WERI-Rb-1 (cell line): ENCODE measurements at regions not wholly inside any gene's neighbourhood (a gene's known extent, or its start where the extent isn't known, plus 50 kb on each side); places are given as distances from the start of the nearest gene placed in this dataset.

Experiments
- DNase-seq: peaks from one replicate; pipeline ENCODE4 v3.0.0-alpha.2; 2020
- H3K27ac ChIP-seq: fragments of 250-450 bp; sonication (Bioruptor Pico); 2 replicates; pipeline ENCODE4 v1.5.1; 2020; ENCODE audit warnings: mild to moderate bottlenecking, moderate library complexity
- H3K27me3 ChIP-seq: fragments of 250-450 bp; sonication (Bioruptor Pico); 2 replicates; pipeline ENCODE4 v1.5.1; 2021; ENCODE audit warnings: mild to moderate bottlenecking, low read depth, moderate library complexity; ENCODE audit not compliant: insufficient read depth, severe bottlenecking
- H3K36me3 ChIP-seq: fragments of 250-450 bp; sonication (Bioruptor Pico); 2 replicates; pipeline ENCODE4 v1.5.1; 2020; ENCODE audit warnings: mild to moderate bottlenecking, moderate library complexity
- H3K4me3 ChIP-seq: 2 replicates; pipeline ENCODE4 v1.5.1; 2011; ENCODE audit warnings: low read depth, mild to moderate bottlenecking, control low read depth, low read length
- H3K9me3 ChIP-seq: fragments of 250-450 bp; sonication (Bioruptor Pico); 2 replicates; pipeline ENCODE4 v1.5.1; 2021; ENCODE audit warnings: mild to moderate bottlenecking, moderate library complexity; ENCODE audit not compliant: severe bottlenecking
- TF ChIP-seq, protein P1 (sequence below): IDR thresholded peaks from 2 replicates; pipeline ENCODE4 v1.5.1; 2011; ENCODE audit warnings: low read depth, mild to moderate bottlenecking, control low read depth, inconsistent platforms, low read length

DNA sequence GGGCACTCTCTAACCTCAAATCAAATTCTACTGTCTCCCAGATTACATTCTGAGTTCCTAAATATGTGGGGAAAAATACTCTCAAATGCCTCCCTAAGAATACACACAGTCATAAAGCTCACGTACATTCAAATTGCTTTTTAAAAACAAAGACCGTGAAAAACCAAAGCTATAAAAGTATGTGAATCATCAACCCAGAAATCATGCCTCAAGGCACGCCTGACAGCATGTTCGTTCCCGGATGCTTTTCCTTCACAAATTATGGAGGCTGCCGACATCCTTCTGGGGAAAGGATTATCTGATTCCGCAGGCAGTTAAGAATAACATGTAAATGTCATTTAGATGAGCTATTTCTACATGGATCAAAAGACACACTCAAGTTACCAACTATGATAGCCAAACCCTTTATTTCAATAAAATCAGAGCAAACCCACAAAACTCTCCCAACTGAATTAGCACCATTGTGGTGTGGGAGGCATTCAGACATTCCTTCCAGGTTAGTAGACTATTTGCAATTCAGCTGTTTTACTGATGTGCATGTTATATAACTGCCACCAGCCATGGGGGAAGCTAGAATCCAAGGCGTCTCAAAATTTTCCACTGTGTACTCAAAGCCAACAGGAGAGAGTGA is 398.2 kb upstream of the TRIB2 start:
- Histone ChIP-seq H3K9me3 (no peaks in the 10 kb centered on the region), H3K27me3 (no peaks in the 10 kb centered on the region), H3K36me3 (no peaks in the 10 kb centered on the region), H3K4me3 (no peak overlapping the region), H3K27ac (no peak overlapping the region)
- TF ChIP-seq, protein P1, sequence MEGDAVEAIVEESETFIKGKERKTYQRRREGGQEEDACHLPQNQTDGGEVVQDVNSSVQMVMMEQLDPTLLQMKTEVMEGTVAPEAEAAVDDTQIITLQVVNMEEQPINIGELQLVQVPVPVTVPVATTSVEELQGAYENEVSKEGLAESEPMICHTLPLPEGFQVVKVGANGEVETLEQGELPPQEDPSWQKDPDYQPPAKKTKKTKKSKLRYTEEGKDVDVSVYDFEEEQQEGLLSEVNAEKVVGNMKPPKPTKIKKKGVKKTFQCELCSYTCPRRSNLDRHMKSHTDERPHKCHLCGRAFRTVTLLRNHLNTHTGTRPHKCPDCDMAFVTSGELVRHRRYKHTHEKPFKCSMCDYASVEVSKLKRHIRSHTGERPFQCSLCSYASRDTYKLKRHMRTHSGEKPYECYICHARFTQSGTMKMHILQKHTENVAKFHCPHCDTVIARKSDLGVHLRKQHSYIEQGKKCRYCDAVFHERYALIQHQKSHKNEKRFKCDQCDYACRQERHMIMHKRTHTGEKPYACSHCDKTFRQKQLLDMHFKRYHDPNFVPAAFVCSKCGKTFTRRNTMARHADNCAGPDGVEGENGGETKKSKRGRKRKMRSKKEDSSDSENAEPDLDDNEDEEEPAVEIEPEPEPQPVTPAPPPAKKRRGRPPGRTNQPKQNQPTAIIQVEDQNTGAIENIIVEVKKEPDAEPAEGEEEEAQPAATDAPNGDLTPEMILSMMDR = no peak
- DNase-seq = no peak

DNA sequence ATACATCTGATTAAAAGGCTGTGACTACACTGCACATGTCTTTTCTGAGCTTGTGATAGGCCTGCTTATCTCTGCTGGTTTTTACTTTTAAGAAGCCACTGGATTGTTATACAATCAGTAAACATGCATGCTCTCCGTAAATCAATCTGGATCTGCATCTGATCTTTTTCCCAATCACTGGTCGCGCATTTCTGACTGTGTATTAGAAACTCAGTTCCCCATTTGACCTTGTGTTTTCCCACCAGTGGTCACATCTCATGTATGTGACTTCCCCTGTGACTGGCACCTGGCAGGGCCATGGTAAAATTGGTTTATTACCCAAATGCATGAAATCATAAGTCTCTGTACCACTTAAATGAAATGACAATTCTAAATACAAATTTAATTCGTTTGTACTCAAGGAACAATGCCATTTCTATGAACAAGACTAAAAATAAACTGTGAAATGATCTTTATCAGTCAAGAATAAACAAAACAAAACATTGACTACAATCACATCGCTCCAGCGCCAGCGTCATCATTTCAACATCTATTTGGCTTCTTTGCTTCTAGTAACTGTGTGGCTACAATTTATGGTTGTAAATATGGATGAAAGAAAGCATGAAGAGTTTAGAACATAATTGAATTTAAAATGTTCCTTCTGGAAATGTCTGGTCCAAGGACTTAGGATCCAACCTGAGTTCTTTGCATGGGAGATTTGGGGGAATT is 396.6 kb upstream of the TRIB2 start:
- no peak for DNase-seq
- TF ChIP-seq, protein P1 = no peak
- Histone ChIP-seq H3K9me3 (no peaks in the 10 kb centered on the region), H3K27me3 (no peaks in the 10 kb centered on the region), H3K27ac (no peak overlapping the region), H3K4me3 (no peak overlapping the region), H3K36me3 (no peaks in the 10 kb centered on the region)

DNA sequence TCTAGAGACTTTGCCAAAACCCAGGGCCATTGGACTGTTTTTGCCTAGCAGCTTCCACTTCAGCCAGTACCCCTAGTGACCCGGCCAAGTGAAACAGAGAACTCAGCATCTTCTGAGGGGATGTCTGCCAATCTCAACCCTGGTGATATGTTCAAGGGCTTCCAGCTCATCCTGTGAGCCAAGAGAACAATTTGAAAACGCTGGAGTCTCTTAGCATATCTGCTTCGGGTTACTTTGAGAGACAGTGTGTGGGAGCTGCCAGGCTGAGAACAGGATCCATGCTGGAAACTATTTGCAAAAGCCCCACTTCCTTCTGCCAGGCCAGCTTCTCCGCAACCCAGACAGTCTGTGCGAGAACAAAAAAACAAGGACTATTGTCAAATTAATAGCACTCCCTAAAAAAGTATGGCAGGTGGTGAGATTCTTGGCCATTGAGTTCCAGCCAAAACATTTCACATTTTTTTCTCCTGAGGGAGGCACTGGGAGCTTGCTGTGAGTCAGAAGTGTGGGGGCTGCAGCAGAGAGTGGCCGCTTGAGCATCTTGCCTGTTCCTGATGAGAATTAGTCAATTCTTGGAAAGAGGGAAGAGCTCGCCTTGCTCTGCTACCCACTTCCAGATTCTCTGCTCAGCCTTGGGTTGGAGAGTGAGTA is 395.6 kb upstream of the TRIB2 start:
- Histone ChIP-seq H3K4me3 (no peak overlapping the region), H3K36me3 (no peaks in the 10 kb centered on the region), H3K9me3 (no peaks in the 10 kb centered on the region), H3K27me3 (no peaks in the 10 kb centered on the region), H3K27ac (no peak overlapping the region)
- no peak for DNase-seq
- TF ChIP-seq, protein P1 = no peak

DNA sequence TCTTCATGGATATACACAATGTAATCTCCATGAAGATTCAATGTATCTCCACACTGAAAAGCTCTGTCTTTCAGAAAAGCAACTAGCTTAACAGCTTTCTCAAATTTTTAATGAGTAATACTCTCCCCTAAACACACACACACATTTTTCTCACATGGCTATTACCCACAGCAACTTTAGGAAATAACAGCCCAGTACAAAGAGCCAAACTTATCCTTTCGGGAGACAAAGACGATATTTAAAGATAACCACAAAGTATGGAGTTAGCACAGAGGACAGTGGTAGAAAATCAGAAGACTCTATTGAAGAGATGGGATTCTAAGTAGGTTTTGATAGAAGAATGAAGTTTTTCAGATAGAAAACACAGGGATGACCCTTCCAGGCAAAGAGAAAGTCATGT is 394.9 kb upstream of the TRIB2 start:
- no peak overlapping the region for H3K27ac ChIP-seq
- H3K27me3 ChIP-seq = no peaks in the 10 kb centered on the region
- no peak overlapping the region for H3K4me3 ChIP-seq
- peaks cover 2% of the 10 kb centered on the region for H3K9me3 ChIP-seq
- TF ChIP-seq, protein P1 = no peak
- DNase-seq = no peak
- no peaks in the 10 kb centered on the region for H3K36me3 ChIP-seq

DNA sequence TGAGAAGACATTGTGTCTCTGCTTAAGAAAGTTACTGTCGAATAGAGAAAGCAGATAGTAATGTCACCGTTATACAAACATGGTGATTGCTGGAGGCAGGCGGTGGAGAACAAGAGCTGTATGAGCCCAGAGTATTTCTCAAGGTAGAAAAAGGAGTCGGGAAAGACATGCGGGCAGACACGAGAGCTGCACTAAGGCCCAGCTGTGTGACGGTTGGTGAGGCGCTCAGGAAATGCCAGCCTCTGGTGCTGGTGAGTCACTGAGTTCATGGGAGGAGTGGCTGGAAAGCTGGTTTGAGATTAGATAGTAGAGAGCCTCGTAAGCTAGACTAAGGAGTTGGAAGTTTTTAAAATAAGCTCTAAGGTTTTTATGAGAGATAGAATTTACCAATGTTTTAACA is 390.9 kb upstream of the TRIB2 start:
- peaks cover 2% of the 10 kb centered on the region for H3K9me3 ChIP-seq
- no peak overlapping the region for H3K4me3 ChIP-seq
- no peaks in the 10 kb centered on the region for H3K27me3 ChIP-seq
- DNase-seq = no peak
- H3K27ac ChIP-seq = no peak overlapping the region
- no peaks in the 10 kb centered on the region for H3K36me3 ChIP-seq
- TF ChIP-seq, protein P1 = no peak
